Endodermal cell (in vitro differentiated cells): ENCODE measurements at regions not wholly inside any gene's neighbourhood (a gene's known extent, or its start where the extent isn't known, plus 50 kb on each side); places are given as distances from the start of the nearest gene placed in this dataset.

ENCODE experiments used
- DNase-seq: peaks from one replicate; pipeline ENCODE4 v3.0.0-alpha.2; 2017
- H3K27ac ChIP-seq: 2 replicates; pipeline ENCODE4 v1.5.1; 2013; ENCODE audit warnings: mild to moderate bottlenecking, low read depth, low read length, moderate library complexity
- H3K27me3 ChIP-seq: 2 replicates; pipeline ENCODE4 v1.6.1; 2013; ENCODE audit warnings: mild to moderate bottlenecking, low read length, moderate library complexity; ENCODE audit not compliant: insufficient read depth, control insufficient read depth, poor library complexity, severe bottlenecking
- H3K36me3 ChIP-seq: 2 replicates; pipeline ENCODE4 v1.7.0; 2013; ENCODE audit warnings: mild to moderate bottlenecking, low read length, moderate library complexity; ENCODE audit not compliant: control insufficient read depth, insufficient read depth
- H3K4me1 ChIP-seq: one replicate; pipeline ENCODE4 v1.7.0; 2013; ENCODE audit warnings: low read length; ENCODE audit not compliant: control insufficient read depth, insufficient read depth
- H3K4me3 ChIP-seq: 2 replicates; pipeline ENCODE4 v1.5.1; 2013; ENCODE audit warnings: mild to moderate bottlenecking, low read length, moderate library complexity
- H3K9ac ChIP-seq: 2 replicates; pipeline ENCODE4 v1.6.1; 2013; ENCODE audit warnings: mild to moderate bottlenecking, low read length, moderate library complexity; ENCODE audit not compliant: poor library complexity, severe bottlenecking; ENCODE audit errors: extremely low read depth
- H3K9me3 ChIP-seq: 2 replicates; pipeline ENCODE4 v1.6.1; 2013; ENCODE audit warnings: mild to moderate bottlenecking, low read length, moderate library complexity; ENCODE audit not compliant: control insufficient read depth
- H3K27ac Mint-ChIP-seq: 2 replicates; pipeline ENCODE4 v1.8.0; 2020; ENCODE audit warnings: mixed read lengths
- H3K27me3 Mint-ChIP-seq: 2 replicates; pipeline ENCODE4 v1.8.0; 2021; ENCODE audit warnings: mild to moderate bottlenecking, mixed read lengths; ENCODE audit not compliant: insufficient read depth
- H3K36me3 Mint-ChIP-seq: 2 replicates; pipeline ENCODE4 v1.8.0; 2020; ENCODE audit warnings: low read depth, mixed read lengths
- H3K4me1 Mint-ChIP-seq: 2 replicates; pipeline ENCODE4 v1.8.0; 2020; ENCODE audit warnings: mixed read lengths
- H3K4me3 Mint-ChIP-seq: 2 replicates; pipeline ENCODE4 v1.8.0; 2020; ENCODE audit warnings: mild to moderate bottlenecking, moderate library complexity, mixed read lengths
- H3K9me3 Mint-ChIP-seq: 2 replicates; pipeline ENCODE4 v1.8.0; 2020; ENCODE audit warnings: mild to moderate bottlenecking, mixed read lengths
- WGBS, 2 experiments: methylation state at CpG; one replicate each; pipeline versions ENCODE4 v1.1.5 to v1.1.7; 2013; ENCODE audit warnings: missing lambda C conversion rate in 2 of 2, mixed read lengths in 1 of 2; ENCODE audit not compliant: insufficient coverage in 1 of 2, insufficient read length in 1 of 2; 5-methylcytosine and 5-hydroxymethylcytosine counted together
- TF ChIP-seq, protein P1 (sequence below): fragments of 200-600 bp; sonication (generic); conservative IDR thresholded peaks from 2 replicates; pipeline ENCODE4 v1.5.0; 2021; ENCODE audit warnings: antibody characterized with exemption, mild to moderate bottlenecking

DNA sequence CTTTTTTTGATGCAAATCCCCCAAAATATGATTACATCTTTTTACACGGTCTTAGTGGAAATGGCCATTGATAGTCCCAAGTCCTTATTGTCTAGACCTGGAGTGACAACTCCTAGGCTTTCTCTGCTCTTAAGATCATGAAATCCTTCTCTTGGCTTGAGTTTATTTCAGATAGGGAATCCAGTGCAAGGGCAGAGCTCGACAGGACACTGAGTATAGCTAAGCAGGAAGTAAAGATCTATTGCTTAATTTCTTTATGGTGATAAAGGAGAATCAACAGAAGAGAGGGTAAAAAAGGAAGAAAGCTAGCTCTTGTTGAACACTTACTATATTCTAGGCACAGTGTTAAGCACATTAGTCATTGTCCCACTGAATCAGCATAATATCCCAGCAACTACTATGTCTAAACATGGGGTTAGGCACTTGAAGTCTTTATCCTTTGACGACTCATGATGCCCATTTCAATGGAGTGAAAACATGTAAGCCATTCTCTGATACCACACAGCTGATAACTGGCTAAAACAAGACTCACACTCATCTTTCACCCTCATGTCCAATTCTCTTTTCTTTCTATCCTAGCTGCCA lies 74.1 kb upstream of the LRATD1 start:
- no peaks in the 10 kb centered on the region for H3K36me3 Mint-ChIP-seq
- H3K4me3 Mint-ChIP-seq: no peak overlapping the region
- Histone ChIP-seq H3K27me3 (no peaks in the 10 kb centered on the region), H3K4me1 (peaks cover 6% of the 10 kb centered on the region), H3K36me3 (no peaks in the 10 kb centered on the region), H3K9ac (no peak overlapping the region), H3K27ac (no peak overlapping the region), H3K9me3 (no peaks in the 10 kb centered on the region), H3K4me3 (no peak overlapping the region)
- no peaks in the 10 kb centered on the region for H3K9me3 Mint-ChIP-seq
- 83 to 93% methylated on average over 2 to 3 of the region's 3 CpGs for WGBS, 2 experiments
- TF ChIP-seq, protein P1, sequence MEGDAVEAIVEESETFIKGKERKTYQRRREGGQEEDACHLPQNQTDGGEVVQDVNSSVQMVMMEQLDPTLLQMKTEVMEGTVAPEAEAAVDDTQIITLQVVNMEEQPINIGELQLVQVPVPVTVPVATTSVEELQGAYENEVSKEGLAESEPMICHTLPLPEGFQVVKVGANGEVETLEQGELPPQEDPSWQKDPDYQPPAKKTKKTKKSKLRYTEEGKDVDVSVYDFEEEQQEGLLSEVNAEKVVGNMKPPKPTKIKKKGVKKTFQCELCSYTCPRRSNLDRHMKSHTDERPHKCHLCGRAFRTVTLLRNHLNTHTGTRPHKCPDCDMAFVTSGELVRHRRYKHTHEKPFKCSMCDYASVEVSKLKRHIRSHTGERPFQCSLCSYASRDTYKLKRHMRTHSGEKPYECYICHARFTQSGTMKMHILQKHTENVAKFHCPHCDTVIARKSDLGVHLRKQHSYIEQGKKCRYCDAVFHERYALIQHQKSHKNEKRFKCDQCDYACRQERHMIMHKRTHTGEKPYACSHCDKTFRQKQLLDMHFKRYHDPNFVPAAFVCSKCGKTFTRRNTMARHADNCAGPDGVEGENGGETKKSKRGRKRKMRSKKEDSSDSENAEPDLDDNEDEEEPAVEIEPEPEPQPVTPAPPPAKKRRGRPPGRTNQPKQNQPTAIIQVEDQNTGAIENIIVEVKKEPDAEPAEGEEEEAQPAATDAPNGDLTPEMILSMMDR: no peak
- DNase-seq: no peak
- H3K4me1 Mint-ChIP-seq: peaks cover 23% of the 10 kb centered on the region
- no peak overlapping the region for H3K27ac Mint-ChIP-seq
- H3K27me3 Mint-ChIP-seq: no peaks in the 10 kb centered on the region

DNA sequence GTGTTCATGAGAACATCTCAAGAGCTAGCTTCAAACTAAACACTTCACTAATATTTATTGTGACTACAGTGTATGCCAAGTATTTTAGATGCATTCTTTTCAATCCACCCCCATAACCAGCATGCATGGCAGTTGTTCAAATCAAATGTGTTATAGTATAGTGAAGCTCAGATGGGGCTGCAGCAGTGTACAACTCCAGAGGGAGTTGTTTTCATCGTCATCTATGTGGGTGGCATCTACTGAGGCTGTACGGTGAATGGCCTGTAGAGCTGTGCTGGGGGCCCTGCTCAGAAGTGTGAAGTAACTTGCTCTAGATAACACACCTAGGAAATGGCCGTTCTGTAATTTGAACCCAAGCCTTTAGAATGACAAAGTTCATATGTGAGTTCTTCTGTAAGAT lies 71.8 kb upstream of the LRATD1 start:
- H3K9me3 Mint-ChIP-seq: no peaks in the 10 kb centered on the region
- WGBS, 2 experiments: 71 to 94% methylated on average over 1 to 3 of the region's 3 CpGs
- TF ChIP-seq, protein P1: no peak

DNA sequence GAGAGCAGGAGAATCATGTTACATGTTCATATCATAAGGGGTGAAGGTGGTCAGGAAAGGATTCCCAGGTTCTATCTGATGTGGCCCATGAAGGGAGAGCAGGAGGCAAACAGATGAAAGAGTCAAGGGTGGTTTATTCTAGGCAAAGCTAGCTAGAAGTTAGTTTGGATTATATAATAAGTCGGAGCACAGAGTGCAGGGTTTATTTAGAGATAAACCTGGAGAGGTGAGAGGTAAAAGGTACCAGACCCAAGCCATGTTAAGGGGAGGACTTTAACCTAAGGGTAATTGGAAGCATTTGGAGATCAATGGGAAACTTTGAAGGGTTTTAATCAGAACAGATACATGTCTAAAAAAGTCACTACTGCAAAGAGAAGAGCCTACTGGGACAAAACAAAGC lies 69.2 kb upstream of the LRATD1 start:
- Histone ChIP-seq H3K27me3 (no peaks in the 10 kb centered on the region), H3K4me1 (no peaks in the 10 kb centered on the region), H3K27ac (no peak overlapping the region), H3K9me3 (no peaks in the 10 kb centered on the region), H3K36me3 (no peaks in the 10 kb centered on the region), H3K4me3 (no peak overlapping the region), H3K9ac (no peak overlapping the region)
- Mint-ChIP-seq H3K4me1 (no peaks in the 10 kb centered on the region), H3K36me3 (no peaks in the 10 kb centered on the region), H3K27me3 (no peaks in the 10 kb centered on the region), H3K27ac (no peak overlapping the region), H3K9me3 (no peaks in the 10 kb centered on the region), H3K4me3 (no peak overlapping the region)
- WGBS, 2 experiments: 86 to 100% methylated on average over 1 of the region's 1 CpG
- no peak for DNase-seq
- TF ChIP-seq, protein P1: no peak

More for the DNA sequence above, 71.8 kb upstream of the LRATD1 start:
- H3K9ac ChIP-seq: no peak overlapping the region
- H3K9me3 ChIP-seq: no peaks in the 10 kb centered on the region
- DNase-seq: no peak
- H3K27ac ChIP-seq: no peak overlapping the region
- Mint-ChIP-seq H3K36me3 (no peaks in the 10 kb centered on the region), H3K4me1 (peaks cover 13% of the 10 kb centered on the region), H3K27ac (no peak overlapping the region), H3K4me3 (no peak overlapping the region), H3K27me3 (no peaks in the 10 kb centered on the region)
- H3K36me3 ChIP-seq: no peaks in the 10 kb centered on the region
- no peak overlapping the region for H3K4me3 ChIP-seq
- peaks cover under 1% of the 10 kb centered on the region for H3K4me1 ChIP-seq
- H3K27me3 ChIP-seq: no peaks in the 10 kb centered on the region
